ENCODE measurements at regions not wholly inside any gene's neighbourhood (a gene's known extent, or its start where the extent isn't known, plus 50 kb on each side); places are given as distances from the start of the nearest gene placed in this dataset.
"Not testable (repeated sequence)": the region's sequence is repeated elsewhere in the genome, so short reads cannot be mapped to it uniquely, and the experiment has no call there.

- in situ Hi-C loops (cut with HindIII; ENCODE audit: low pct_ligation_motif_present, low pct_unique_long_range_greater_than_20kb, low sequenced_read_pairs), result no loop called here
- no peak for DNase-seq
Measured at GRCh38 chr16:35574011-35574410, 2114.6 kb downstream of the TP53TG3F start.

- no peak for DNase-seq
- in situ Hi-C loops (cut with HindIII; ENCODE audit: low pct_ligation_motif_present, low pct_unique_long_range_greater_than_20kb, low sequenced_read_pairs), result no loop called here
Measured at GRCh38 chr16:35574454-35575431, 2115.3 kb downstream of the TP53TG3F start.

DNA sequence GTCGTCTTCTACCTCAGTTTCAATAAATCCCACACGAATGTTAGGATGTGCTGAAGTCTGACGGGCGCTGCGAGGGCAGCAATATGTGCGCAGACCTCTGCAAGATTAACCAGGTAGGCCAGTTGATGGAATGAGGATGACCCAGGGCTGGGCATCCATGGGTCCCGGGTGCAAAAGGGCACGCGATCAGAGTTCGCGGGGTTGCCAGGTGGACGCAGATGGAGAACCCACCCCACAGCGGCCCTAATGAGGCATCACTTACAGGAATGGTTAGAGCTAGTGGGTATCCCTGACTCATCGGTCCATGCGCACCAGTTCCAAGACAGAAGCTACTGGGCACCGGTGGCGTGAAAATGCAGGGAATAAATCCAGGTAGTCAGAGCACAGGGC is 2116.0 kb downstream of the TP53TG3F start:
- in situ Hi-C loops (cut with HindIII; ENCODE audit: low pct_ligation_motif_present, low pct_unique_long_range_greater_than_20kb, low sequenced_read_pairs), result no loop called here
- DNase-seq, result no peak

- in situ Hi-C loops (cut with HindIII; ENCODE audit: low pct_ligation_motif_present, low pct_unique_long_range_greater_than_20kb, low sequenced_read_pairs), result no loop called here
- no peak for DNase-seq
Measured at GRCh38 chr16:35585411-35585810, 2126.0 kb downstream of the TP53TG3F start.

DNA sequence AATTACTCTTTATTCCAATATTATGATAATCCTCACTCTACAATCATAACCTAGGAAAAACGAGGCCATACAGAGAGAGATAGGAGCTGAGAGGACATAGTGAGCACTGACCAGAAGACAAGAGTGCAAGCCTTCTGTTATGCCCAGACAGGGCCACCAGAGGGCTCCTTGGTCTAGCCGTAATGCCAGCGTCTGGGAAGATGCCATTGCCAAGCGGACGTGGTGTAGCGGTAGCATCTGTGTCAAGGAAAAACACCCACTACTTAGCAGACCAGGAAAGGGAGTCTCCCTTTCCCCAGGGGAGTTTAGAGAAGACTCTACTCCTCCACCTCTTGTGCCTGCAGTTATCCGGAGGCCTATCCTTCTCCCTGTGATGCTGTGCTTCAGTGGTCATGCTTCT is 2131.5 kb downstream of the TP53TG3F start:
- in situ Hi-C loops (cut with HindIII; ENCODE audit: low pct_ligation_motif_present, low pct_unique_long_range_greater_than_20kb, low sequenced_read_pairs), result not testable (repeated sequence)

DNA sequence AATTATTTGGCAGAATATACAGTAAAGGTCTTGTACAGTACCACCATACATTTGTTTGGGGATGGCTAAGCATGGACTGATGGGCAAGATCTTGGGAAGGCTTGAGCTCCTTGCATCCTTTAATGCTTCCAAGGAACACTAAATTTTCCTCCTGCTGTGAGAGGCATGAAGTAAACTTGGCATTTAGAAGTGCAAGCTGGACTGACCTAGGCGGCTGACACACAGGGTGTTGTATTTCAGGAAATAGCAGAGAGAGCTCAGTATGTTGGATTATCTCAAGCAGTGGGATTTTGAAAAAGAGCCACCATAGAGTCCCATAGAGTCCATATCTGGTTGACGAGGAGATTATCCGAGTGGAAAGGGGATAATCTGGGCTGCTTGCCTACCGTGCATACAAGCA is 2137.1 kb downstream of the TP53TG3F start:
- no peak for DNase-seq
- in situ Hi-C loops (cut with HindIII; ENCODE audit: low pct_ligation_motif_present, low pct_unique_long_range_greater_than_20kb, low sequenced_read_pairs), result no loop called here

More for the DNA sequence above, 2131.5 kb downstream of the TP53TG3F start:
- peak; percentile 65 for DNase-seq

DNA sequence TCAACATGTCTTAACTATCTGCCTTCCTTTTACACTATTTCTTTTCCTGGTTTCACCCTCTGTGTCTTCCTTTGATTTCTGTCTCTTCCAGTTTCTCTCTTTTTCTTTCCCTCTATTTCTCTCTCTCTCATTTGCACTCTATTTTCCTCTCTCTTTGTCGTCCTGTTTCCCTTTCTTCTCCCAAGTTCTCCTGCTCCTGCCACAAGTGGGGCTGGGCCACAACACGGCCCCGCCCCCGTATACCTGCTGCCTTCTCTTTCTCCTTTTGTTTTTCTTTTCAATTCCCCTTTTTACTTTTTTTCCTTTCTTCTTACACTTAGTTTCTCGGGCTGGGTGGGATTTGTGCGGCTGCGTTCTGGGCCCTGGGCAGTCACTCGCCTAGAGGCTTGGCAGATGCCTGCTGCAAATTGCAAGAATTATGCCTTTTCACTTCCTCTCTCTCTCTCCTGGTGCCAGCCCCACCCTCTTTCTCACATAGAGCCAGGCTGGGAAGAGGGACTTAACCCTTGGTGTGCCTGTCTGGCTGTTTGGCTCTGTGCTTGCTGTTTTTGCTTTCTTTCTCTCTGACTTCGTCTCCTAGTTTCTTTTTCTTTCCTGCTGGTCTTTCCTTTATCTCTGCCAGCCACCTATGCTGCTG is 2139.4 kb downstream of the TP53TG3F start:
- in situ Hi-C loops (cut with HindIII; ENCODE audit: low pct_ligation_motif_present, low pct_unique_long_range_greater_than_20kb, low sequenced_read_pairs), result no loop called here
- peak; percentile 90 for DNase-seq

DNA sequence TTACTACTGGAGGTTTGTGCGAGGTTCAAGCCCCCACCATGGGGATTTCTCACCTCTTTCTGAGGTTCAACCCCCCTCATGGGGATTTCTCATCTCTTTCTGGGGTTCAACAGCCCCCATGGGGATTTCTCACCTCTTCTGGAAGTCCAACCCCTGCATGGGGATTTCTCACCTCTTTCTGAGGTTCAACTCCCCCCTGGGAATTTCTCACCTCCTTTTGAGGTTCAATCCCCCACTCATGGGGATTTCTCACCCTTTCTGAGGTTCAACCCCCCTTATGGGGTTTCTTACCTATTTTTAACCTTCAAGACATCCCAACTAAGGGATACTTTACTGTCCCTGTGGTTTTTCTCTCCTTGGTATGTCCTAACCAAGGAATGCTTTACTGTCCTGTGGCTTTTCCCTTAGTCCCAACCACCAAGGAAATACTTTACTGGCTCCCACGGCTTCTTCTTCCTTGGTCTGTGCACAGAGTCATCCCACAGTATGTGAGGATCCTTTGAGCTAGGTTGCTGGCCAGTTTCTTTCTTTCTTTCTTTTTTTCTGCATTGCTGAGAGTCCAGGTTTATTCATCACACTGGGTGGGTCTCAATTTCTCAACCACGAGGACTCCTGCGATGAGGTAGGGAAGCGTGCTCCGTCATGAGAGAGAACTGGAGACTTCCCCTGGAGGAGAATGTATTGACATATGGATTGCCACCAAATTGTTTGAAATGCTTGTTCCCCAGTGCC is 2140.2 kb downstream of the TP53TG3F start:
- in situ Hi-C loops (cut with HindIII; ENCODE audit: low pct_ligation_motif_present, low pct_unique_long_range_greater_than_20kb, low sequenced_read_pairs), result no loop called here
- DNase-seq, result peak; percentile 59

- in situ Hi-C loops (cut with HindIII; ENCODE audit: low pct_ligation_motif_present, low pct_unique_long_range_greater_than_20kb, low sequenced_read_pairs); DNase-seq: not testable (repeated sequence)
Measured at GRCh38 chr16:35600161-35600555, 2140.7 kb downstream of the TP53TG3F start.

DNA sequence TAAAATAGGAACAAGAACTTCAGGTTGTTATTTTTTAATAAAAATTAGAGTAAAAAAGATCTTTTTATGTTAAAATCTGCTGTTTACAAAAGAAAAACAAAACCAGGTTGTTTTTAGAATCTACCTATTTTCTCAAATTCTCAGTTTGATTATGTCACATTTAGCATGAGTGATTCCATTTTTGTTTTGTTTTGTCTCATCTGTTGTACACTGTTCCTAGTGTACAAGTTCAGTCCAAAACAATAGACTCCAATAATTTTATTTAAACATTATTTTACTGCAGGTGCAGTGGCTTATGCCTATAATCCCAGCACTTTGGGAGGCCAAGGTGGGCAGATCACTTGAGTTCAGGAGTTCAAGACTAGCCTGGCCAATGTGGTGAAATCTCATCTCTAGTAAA is 2142.7 kb downstream of the TP53TG3F start:
- in situ Hi-C loops (cut with HindIII; ENCODE audit: low pct_ligation_motif_present, low pct_unique_long_range_greater_than_20kb, low sequenced_read_pairs), result no loop called here
- DNase-seq, result no peak

- DNase-seq; in situ Hi-C loops (cut with HindIII; ENCODE audit: low pct_ligation_motif_present, low pct_unique_long_range_greater_than_20kb, low sequenced_read_pairs): not testable (repeated sequence)
Measured at GRCh38 chr16:35603371-35603770, 2144.0 kb downstream of the TP53TG3F start.

GRCh38 chr16:35605921-35606320 is 2146.5 kb downstream of the TP53TG3F start:
- DNase-seq, result no peak
- in situ Hi-C loops (cut with HindIII; ENCODE audit: low pct_ligation_motif_present, low pct_unique_long_range_greater_than_20kb, low sequenced_read_pairs), result no loop called here

DNA sequence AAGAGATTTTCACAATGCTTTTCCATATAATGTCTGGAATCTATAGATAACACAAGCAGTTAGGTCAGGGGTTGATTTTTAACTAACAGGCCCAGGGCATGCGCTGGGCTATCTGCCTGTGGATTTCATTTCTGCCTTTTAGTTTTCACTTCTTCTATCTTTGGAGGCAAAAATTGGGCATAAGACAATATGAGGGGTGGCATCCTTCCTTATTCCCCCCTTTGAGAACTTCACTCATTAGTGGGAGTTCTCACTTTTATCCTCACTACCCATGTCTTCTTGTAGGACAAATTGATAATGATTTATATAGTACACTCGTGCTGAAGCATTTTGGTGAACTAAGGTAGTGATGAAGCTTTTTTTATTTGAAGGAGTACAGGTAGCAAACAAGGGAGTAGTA is 2155.5 kb downstream of the TP53TG3F start:
- in situ Hi-C loops (cut with HindIII; ENCODE audit: low pct_ligation_motif_present, low pct_unique_long_range_greater_than_20kb, low sequenced_read_pairs), result not testable (repeated sequence)

DNA sequence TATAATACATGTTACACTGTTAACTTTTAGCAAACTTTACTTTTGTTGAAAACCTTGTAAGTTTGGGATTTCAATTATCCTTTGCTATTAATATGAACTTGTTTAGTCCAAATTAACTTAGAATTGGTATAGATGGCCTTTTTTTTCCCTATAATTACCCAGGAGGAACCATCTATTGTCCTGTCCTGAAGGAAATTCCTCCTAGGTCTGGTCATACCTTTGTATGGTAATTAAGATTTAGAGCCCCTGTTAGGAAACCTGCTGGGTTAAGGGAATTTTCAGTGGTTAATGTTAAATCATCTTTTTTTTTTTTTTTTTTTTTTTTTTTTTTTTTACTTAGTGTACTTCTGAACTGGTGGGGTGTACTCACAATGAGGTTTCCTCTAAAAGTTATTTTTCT is 2159.8 kb downstream of the TP53TG3F start:
- DNase-seq, result not testable (repeated sequence)

More for the DNA sequence above, 2155.5 kb downstream of the TP53TG3F start:
- not testable (repeated sequence) for DNase-seq

DNA sequence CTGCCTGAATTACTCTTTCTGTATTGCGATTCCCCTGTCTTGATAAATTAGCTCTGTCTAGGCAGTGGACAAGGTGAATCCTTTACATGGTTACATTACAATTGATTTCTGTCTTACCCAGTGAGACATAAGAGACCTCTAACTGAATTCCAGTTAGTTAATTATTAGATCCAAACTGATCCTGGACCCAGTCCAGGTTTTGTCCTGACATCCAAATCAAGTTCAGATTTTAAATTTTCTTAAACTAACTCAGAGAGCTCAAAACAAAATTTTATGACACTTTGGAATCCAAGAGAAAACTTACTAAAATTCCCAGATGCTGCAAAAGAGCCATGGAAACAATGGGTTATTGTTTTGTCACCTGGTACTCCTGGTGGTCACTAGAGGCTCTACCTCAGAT is 2166.6 kb downstream of the TP53TG3F start:
- DNase-seq, result peak; percentile 14
- in situ Hi-C loops (cut with HindIII; ENCODE audit: low pct_ligation_motif_present, low pct_unique_long_range_greater_than_20kb, low sequenced_read_pairs), result loop anchor here (25.0 kb wide), 1 partner anchor 136 kb away; no protein-coding TSS in a partner anchor

More for the DNA sequence above, 2159.8 kb downstream of the TP53TG3F start:
- in situ Hi-C loops (cut with HindIII; ENCODE audit: low pct_ligation_motif_present, low pct_unique_long_range_greater_than_20kb, low sequenced_read_pairs), result not testable (repeated sequence)

DNA sequence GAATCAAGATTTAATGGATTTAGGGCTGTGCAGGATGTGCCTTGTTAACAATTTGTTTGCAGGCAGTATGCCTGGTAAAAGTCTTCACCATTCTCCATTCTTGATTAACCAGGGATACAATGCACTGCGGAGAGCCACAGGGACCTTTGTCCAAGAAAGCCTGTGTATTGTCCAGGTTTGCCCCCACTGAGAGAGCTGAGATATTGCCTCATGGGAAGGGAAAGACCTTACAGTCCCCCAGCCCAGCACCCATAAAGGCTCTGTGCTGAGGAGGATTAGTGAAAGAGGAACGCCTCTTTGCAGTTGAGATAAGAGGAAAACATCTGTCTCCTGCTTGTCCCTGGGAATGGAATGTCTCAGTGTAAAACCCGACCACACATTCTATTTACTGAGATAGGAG is 2169.6 kb downstream of the TP53TG3F start:
- in situ Hi-C loops (cut with HindIII; ENCODE audit: low pct_ligation_motif_present, low pct_unique_long_range_greater_than_20kb, low sequenced_read_pairs), result loop anchor here (25.0 kb wide), 1 partner anchor 133 kb away; no protein-coding TSS in a partner anchor
- DNase-seq, result peak; percentile 17

DNA sequence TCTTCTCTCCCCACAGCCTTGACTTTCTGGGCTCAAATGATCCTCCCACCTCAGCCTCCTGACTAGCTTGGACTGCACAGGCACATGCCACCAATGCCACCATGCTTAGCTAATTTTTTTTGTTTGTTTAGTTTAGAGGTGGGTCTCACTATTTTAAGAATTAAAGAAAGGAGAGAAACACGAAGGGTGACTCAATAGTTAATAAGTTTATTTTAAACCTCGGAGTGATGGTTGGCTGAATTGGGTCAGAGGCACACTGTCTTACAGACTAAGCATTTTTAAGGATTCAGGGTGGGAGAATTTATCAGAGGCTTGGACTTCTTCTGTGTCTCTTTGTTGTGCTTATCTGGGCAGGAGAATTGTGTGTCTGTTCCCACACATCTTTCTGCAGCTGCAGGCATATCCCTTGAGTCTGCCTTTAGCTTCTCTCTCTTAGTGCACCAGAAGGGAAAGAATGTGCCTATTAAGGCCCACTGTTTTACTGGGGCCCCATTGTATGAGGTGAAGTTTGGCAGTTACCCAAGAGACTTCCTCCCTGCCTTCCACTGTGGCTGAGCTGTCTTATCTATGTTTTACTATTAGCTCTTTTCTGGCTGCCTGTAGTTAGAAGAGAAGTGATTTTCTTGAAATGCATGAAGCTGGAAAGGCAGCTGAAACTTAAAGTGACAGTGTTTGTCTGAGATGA is 2172.0 kb downstream of the TP53TG3F start:
- in situ Hi-C loops (cut with HindIII; ENCODE audit: low pct_ligation_motif_present, low pct_unique_long_range_greater_than_20kb, low sequenced_read_pairs), result loop anchor here (25.0 kb wide), 1 partner anchor 131 kb away; no protein-coding TSS in a partner anchor
- DNase-seq, result peak; percentile 63

All from ACHN (cell line).